ENCODE measurements at regions not wholly inside any gene's neighbourhood (a gene's known extent, or its start where the extent isn't known, plus 50 kb on each side); places are given as distances from the start of the nearest gene placed in this dataset.

GRCh38 chr2:215743066-215743465, 270.3 kb downstream of the MREG start:
- TF ChIP-seq CTCF (IDR thresholded peaks at IDR 0.05; ENCODE audit: borderline replicate concordance, insufficient read depth, low read depth, low read length) = no peak
- no peak overlapping the region for H3K4me3 ChIP-seq (ENCODE audit: low read depth, low read length)

- H3K4me3 ChIP-seq (ENCODE audit: low read depth, low read length) = no peak overlapping the region
- TF ChIP-seq CTCF (IDR thresholded peaks at IDR 0.05; ENCODE audit: borderline replicate concordance, insufficient read depth, low read depth, low read length) = no peak
These were observed 271.3 kb downstream of the MREG start for GRCh38 chr2:215742021-215742420.

- TF ChIP-seq CTCF (IDR thresholded peaks at IDR 0.05; ENCODE audit: borderline replicate concordance, insufficient read depth, low read depth, low read length) = no peak
- no peak overlapping the region for H3K4me3 ChIP-seq (ENCODE audit: low read depth, low read length)
These were observed 273.3 kb downstream of the MREG start for GRCh38 chr2:215740071-215740470.

GRCh38 chr2:215738351-215738750, 275.0 kb downstream of the MREG start:
- TF ChIP-seq CTCF (IDR thresholded peaks at IDR 0.05; ENCODE audit: borderline replicate concordance, insufficient read depth, low read depth, low read length) = no peak

GRCh38 chr2:215737477-215737876, 275.9 kb downstream of the MREG start:
- TF ChIP-seq CTCF (IDR thresholded peaks at IDR 0.05; ENCODE audit: borderline replicate concordance, insufficient read depth, low read depth, low read length) = no peak
- no peak overlapping the region for H3K4me3 ChIP-seq (ENCODE audit: low read depth, low read length)

More at GRCh38 chr2:215738351-215738750, 275.0 kb downstream of the MREG start:
- H3K4me3 ChIP-seq (ENCODE audit: low read depth, low read length) = no peak overlapping the region

GRCh38 chr2:215736653-215737290, 276.6 kb downstream of the MREG start:
- TF ChIP-seq CTCF (IDR thresholded peaks at IDR 0.05; ENCODE audit: borderline replicate concordance, insufficient read depth, low read depth, low read length) = 0 out of 2 replicates have a peak, but pooled peaks have one; percentile 6

GRCh38 chr2:215731108-215731658, 282.2 kb downstream of the MREG start:
- H3K4me3 ChIP-seq (ENCODE audit: low read depth, low read length) = no peak overlapping the region
- no peak for TF ChIP-seq CTCF (IDR thresholded peaks at IDR 0.05; ENCODE audit: borderline replicate concordance, insufficient read depth, low read depth, low read length)

More at GRCh38 chr2:215736653-215737290, 276.6 kb downstream of the MREG start:
- H3K4me3 ChIP-seq (ENCODE audit: low read depth, low read length) = no peak overlapping the region
